ENCODE measurements at regions not wholly inside any gene's neighbourhood (a gene's known extent, or its start where the extent isn't known, plus 50 kb on each side); places are given as distances from the start of the nearest gene placed in this dataset.

- H3K79me2 ChIP-seq (ENCODE audit: insufficient read depth, low read length), result no peaks in the 10 kb centered on the region
- DNase-seq, result no peak
- no peak overlapping the region for H2BK15ac ChIP-seq (ENCODE audit: low read depth, low read length)
- no peak overlapping the region for H2BK12ac ChIP-seq (ENCODE audit: insufficient read length, low read depth, low read length)
- H3K4me2 ChIP-seq (ENCODE audit: insufficient read depth, insufficient read length, low read length), result no peak overlapping the region
- no peak overlapping the region for H4K91ac ChIP-seq (ENCODE audit: insufficient read length, low read depth, low read length)
- H3K23me2 ChIP-seq (ENCODE audit: insufficient read length, low read depth, low read length, poor library complexity, severe bottlenecking), result no peaks in the 10 kb centered on the region
- H3K9me3 Mint-ChIP-seq, result no peaks in the 10 kb centered on the region
- no peak overlapping the region for H3T11ph ChIP-seq (ENCODE audit: low read length)
- no peak overlapping the region for H3K9ac ChIP-seq (ENCODE audit: extremely low read depth, insufficient read length, low read length)
- no peaks in the 10 kb centered on the region for H3K27me3 Mint-ChIP-seq (ENCODE audit: low read depth)
- H4K8ac ChIP-seq (replicated peaks; ENCODE audit: insufficient read length, low read depth, low read length), result no peak overlapping the region
- no peak overlapping the region for H2BK20ac ChIP-seq (ENCODE audit: low read depth, low read length, poor library complexity, severe bottlenecking)
- H3K27me3 ChIP-seq (ENCODE audit: insufficient read depth, low read length), result no peaks in the 10 kb centered on the region
- H3K79me1 ChIP-seq (ENCODE audit: insufficient read depth, low read depth, low read length, poor library complexity, severe bottlenecking), result no peaks in the 10 kb centered on the region
- no peak overlapping the region for H3K4me3 Mint-ChIP-seq
- H2BK5ac ChIP-seq (ENCODE audit: insufficient read length, low read length), result no peak overlapping the region
- TF ChIP-seq, protein P1, sequence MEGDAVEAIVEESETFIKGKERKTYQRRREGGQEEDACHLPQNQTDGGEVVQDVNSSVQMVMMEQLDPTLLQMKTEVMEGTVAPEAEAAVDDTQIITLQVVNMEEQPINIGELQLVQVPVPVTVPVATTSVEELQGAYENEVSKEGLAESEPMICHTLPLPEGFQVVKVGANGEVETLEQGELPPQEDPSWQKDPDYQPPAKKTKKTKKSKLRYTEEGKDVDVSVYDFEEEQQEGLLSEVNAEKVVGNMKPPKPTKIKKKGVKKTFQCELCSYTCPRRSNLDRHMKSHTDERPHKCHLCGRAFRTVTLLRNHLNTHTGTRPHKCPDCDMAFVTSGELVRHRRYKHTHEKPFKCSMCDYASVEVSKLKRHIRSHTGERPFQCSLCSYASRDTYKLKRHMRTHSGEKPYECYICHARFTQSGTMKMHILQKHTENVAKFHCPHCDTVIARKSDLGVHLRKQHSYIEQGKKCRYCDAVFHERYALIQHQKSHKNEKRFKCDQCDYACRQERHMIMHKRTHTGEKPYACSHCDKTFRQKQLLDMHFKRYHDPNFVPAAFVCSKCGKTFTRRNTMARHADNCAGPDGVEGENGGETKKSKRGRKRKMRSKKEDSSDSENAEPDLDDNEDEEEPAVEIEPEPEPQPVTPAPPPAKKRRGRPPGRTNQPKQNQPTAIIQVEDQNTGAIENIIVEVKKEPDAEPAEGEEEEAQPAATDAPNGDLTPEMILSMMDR (conservative IDR thresholded peaks at IDR 0.05), result no peak
- no peaks in the 10 kb centered on the region for H3K4me1 ChIP-seq (ENCODE audit: insufficient read depth, low read length)
- H3K4ac ChIP-seq (ENCODE audit: low read depth, low read length), result no peak overlapping the region
- H3K36me3 Mint-ChIP-seq (ENCODE audit: insufficient read depth in 1 of 3, low read depth in 3 of 3), result no peaks in the 10 kb centered on the region
- no peak overlapping the region for H4K5ac ChIP-seq (ENCODE audit: insufficient read length, low read depth, low read length)
- no peak overlapping the region for H3K56ac ChIP-seq (ENCODE audit: insufficient read length, low read depth, low read length)
- no peak overlapping the region for H3K27ac ChIP-seq (ENCODE audit: insufficient read length, low read depth, low read length)
- no peak overlapping the region for H3K18ac ChIP-seq (ENCODE audit: insufficient read length, low read depth, low read length)
- H3K27ac Mint-ChIP-seq, result no peak overlapping the region
- no peaks in the 10 kb centered on the region for H3K9me3 ChIP-seq (ENCODE audit: control insufficient read depth, low read depth, low read length)
- H3K23ac ChIP-seq (ENCODE audit: insufficient read length, low read depth, low read length), result no peak overlapping the region
- H2BK120ac ChIP-seq (ENCODE audit: low read depth, low read length, poor library complexity, severe bottlenecking), result no peak overlapping the region
- no peak overlapping the region for H2AFZ ChIP-seq (ENCODE audit: low read length)
- H3K4me1 Mint-ChIP-seq, result no peaks in the 10 kb centered on the region
- H3K14ac ChIP-seq (ENCODE audit: insufficient read depth, low read length), result no peak overlapping the region
- H4K20me1 ChIP-seq (ENCODE audit: control insufficient read depth, insufficient read depth, insufficient read length), result no peaks in the 10 kb centered on the region
- no peak overlapping the region for H2AK5ac ChIP-seq (ENCODE audit: insufficient read length, low read length)
Measured at GRCh38 chr1:222306011-222306410, 241.9 kb downstream of the HHIPL2 start.
